Globus pallidus (tissue), 1 donor: ENCODE measurements at regions not wholly inside any gene's neighbourhood (a gene's known extent, or its start where the extent isn't known, plus 50 kb on each side); places are given as distances from the start of the nearest gene placed in this dataset.
"Not testable (repeated sequence)": the region's sequence is repeated elsewhere in the genome, so short reads cannot be mapped to it uniquely, and the experiment has no call there.

Experiments
- DNase-seq: peaks from one replicate; pipeline ENCODE4 v3.0.0-alpha.2; 2015; ENCODE audit warnings: low spot score

DNA sequence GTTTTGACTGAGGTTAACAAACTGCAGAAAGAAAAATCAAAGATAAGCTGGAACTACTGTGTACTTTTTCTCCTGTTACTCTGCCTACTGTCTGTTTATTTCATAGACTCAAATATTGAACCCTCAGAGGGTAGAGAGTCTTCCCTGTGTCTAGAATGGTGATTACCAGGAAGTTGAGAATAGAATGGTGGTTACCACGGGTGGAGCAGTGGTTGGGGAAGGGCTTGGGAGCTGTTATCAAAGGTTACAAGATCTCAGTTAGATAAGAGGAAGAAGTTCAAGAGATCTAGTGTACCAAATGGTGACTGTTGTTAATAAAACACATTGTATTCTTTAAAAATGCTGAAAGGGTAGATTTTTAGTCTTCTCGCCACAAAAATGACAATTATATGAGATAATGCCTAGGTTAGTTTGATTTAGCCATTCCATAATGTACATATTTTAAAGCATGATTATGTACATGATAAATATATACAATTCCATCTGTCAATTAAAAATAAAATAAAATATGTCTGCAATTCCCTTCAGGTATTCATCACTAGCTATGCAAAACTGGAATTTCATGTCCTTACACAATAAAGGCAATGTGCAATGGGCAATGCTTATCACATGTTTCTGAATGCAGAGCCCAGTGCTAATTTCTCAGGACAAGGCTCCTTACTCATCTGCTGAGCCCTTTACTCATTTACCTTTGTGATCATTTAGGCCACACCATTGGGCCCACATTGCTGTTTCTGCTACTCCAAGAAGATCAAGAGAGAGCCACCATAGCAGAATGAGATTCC, 474.3 kb upstream of the CAMK1G start:
- DNase-seq, result no peak

DNA sequence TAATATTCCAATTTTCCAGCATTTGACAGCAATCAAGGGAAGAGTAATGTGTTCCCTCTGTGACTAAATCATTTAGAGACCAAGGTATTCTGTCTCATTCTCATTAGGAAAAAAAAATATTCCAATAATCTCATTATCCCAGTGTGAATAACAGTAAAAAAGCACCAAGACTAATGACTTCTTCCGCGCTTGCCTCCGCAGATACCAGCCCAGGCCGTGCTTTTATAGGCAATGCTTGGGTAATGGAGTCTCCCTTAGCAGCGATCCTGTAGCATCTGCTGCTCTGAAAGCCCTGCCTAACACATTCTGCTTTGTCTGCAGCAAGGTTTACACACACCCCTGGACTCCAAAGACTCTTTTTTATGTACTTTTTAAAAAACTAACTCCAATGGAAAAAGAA, 470.0 kb upstream of the CAMK1G start:
- DNase-seq, result no peak

DNA sequence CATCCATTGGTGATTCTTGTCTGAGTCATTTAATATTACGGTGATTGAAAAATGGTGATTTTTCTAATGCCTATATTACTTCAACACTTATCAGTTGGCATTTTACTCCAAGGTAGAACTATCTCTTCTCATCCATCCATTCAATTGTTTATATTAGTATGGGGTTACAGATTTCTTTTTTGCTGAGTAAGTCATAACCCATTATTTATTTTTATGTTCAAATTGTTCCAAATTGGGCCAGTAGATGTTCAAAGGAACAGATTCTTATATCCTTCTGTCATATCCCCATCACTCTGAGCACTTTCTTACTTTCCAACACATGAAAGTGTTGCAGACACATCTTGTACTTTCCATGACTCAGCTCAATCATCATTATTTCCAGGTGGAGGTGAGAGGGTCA, 466.8 kb upstream of the CAMK1G start:
- no peak for DNase-seq

DNA sequence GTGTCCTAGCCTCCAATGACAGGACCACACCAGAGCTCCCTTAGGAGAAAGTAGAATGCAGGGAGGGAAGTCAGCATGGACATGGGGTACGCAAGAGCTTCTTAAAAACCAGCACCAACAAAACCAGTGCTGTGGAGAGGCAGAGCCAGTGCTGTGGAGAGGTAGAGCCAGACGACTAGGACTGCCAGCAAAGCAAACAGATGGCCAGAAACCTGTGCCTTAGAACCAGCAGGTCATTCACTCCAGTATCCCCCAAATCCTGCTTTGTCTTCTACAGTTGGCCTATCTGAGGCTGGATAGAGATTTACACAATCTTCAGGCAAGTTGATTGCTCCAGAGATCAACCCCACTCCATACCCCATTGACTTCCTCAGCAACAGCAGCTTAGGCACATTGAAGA, 459.9 kb upstream of the CAMK1G start:
- DNase-seq, result no peak

DNA sequence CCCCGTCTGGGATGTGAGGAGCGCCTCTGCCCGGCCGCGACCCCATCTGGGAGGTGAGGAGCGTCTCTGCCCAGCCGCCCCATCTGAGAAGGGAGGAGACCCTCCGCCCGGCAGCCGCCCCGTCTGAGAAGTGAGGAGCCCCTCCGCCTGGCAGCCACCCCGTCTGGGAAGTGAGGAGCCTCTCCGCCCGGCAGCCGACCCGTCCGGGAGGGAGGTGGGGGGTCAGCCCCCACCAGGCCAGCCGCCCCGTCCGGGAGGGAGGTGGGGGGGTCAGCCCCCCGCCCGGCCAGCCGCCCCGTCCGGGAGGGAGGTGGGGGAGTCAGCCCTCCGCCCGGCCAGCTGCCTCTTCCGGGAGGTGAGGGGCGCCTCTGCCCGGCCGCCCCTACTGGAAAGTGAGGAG, 454.4 kb upstream of the CAMK1G start:
- DNase-seq, result not testable (repeated sequence)

DNA sequence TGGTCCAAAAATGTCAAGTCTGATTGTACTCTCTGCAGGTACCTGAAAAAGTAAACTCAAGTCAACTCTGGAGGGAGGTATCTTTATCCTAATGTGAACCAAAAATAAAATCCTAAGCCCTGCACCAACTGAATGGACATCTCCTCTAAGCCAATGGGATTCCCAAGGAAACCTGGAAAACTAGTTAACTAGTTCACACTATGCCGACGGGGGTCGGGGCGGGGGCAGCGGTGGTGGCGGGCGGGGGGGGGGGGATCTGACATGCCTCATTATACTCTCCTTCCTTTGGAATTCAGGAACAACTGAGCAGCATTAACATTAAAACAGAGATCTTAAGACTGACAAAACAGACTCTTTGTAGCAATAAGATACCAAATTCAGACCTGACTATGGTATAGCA, 452.6 kb upstream of the CAMK1G start:
- no peak for DNase-seq

DNA sequence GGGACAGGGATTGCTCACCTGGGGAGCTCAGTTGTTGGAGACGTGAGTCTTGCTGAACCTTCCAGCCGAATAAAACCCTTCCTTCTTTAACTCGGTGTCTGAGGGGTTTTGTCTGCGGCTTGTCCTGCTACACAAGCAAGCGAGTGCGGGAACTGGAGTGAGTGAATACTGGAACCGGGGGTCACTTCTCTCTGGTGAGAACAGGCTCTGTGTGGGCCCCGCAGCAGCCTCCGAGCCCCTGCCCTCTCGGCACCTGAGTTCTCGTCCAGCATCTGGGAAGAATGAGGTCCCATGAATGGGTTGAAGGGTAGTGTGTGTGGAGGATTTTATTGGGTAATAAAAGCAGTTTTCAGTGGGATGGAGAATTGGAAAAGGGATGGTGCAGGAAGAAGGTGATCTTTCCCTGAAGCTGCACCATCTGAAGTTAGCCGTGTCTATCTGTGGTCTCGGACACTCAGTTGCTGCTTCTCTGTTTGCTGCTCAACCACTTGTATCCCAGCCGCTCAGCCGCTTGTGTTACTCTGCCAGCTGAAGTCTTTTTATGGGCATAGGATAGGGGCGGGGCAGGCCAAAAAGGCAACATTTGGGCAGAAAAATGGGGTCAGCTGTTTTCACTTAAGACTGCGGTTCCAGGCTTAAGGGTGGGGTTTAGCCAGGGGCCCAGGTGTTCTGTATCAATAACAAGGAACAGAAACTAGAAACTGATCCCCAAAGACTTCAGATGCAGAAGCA, 450.6 kb upstream of the CAMK1G start:
- DNase-seq, result no peak

DNA sequence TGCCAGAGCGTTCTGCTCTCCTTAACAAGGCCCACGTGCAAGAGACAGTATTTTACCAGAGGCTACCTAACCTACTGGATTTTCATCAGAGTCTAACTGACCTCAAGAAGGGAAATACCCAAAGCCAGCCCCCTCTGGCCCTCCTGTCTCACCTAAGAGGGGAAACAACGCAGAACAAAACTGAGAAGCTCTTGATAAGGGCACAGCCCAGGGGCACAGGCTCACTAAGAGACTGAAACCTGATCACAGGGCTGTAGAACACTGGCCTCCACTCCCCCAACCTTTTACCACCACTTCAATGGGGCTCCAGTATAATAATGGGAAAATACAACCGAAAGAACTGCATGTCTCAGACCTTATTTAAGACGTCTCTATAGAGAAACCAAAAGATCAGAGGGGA, 449.5 kb upstream of the CAMK1G start:
- no peak for DNase-seq

DNA sequence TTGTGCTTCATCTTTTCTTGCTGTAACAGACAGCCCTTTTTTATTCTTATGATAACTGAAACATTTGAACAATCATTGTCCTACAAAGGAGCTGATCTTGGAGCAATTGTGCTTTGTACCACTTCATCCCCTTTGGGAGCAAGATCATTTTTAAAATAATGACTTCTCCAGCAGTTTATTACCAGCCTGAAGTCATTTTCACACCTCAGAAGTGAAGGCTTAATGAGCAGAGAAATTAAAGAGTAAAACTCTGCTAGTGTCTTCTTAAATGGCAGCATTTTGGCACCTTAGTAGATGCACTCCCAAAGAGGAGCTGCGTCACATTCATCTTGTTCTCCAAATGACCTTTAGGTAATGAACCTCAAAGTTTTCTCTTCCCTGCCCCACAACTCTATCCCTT, 439.6 kb upstream of the CAMK1G start:
- no peak for DNase-seq

DNA sequence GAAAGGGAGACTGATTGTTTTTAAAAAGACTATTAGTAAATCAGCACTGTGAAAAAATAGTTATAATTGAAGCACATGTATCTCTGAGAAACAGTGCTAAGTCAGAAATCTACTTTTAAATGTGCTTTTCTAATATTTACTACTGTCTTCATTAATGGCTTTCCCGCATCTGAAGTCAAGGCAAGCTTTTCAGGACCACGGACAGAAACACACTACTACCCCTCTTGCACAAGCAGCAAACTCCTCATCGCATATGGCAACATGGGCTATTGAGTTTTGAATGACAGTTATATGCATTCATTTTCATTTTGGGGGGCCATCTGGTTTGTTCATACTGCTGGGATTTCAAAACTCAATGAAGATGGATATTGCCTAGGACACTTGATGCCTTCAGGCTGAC, 433.4 kb upstream of the CAMK1G start:
- DNase-seq, result no peak

DNA sequence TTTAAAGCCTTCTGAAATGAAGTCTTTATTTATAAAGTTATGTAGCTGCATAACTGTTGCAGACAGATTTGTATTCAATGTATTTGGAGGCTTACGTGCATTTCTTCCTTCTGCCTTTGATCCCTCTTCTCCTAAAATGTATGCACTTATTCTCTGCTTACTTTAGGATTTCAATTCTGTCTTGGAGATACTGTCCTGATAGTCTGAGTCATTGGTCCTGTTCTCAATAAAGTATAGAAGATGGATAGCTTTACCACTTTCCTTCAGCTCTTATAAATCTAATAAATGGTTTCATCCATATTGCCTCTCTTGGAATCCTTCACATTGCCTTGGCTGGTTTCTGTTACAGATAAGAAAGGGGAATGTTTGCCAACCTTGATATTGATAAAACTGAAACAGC, 430.1 kb upstream of the CAMK1G start:
- no peak for DNase-seq

DNA sequence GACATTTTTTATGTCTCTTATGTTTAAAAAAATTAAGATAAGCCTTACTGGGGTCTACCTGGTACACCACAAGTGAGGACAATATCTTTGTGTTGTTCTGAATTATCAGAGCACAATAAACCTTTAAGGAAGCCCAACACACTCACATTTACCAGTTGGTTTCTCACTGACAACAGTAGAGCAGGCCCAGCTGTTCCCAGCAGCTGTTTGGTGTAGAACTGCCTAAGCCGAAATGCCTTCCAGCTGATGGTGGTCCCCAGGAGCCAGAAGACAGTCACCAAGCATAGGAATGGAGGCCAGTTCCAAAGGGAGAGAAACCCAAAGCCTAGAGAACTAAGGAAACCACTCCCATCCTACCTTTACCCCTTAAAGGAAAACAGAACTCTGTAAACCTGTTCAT, 428.6 kb upstream of the CAMK1G start:
- DNase-seq, result no peak

DNA sequence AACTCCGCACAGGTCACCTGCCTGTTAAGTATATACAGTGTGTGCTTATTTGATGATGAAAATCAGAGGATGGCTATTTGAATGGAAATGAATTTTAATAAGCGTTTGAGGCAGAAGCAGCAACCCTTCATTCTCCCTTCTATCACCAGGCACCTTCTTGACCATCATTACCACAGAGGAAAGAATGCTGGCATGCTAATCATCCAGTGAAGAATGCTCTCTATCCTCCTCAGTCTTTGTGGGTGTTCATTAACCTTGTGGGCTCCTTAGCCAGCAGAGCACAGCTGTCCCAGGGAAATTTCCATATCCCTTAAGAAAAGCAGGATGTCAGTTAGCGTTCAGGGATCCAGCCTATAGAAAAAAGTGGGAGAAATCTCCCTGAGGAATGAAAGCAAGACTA, 428.0 kb upstream of the CAMK1G start:
- no peak for DNase-seq

DNA sequence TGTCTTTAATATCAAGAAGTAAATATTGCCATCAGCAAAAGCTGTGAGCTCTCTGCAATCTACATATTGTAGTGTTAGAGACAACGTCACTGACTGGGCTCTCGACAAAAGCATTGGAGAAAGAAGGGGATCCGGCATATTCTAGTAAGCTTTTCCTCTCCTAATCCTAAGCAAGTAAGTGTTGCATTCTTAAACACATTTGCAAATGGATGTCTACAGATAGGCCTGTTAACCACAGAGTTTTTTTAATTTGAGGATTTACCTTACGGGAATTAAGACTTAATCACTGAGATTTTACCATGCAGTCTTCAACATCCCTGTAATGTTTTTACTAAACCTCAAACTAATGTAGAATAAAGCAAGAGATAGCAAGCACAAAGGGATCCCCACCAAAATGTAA, 426.5 kb upstream of the CAMK1G start:
- DNase-seq, result no peak

DNA sequence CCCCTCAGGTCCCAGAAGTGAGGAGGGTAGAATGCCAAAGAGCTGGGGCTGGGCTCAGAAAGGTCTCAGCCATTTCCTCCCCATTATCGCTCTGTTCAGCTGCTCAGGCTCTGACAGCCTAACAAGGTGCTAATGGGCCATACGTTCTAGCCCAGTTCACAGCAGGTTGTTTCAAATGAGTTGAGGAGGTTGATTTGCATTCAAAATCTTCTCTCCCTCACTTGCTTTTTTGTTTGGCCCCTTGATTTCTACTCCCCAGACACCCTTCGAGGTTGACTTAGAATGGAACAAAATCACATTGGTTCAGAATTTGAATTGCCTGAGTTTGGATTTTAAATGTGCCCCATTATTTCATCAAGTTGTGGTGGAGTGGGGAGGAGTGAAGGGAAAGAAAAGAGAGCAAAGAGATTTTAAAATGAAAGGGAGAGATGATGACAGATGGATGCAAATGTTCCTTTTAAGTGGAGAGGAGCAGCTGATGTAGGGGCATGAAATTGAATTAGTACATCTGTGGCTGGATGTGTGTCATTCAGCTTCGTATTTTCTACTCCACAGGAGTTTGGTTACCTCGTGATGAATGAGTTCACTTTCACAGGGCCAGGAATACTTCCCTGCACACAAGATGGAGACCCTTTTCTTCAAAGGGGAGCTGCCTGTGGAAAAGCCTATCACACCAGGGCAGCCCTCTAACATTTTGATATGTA, 425.8 kb upstream of the CAMK1G start:
- DNase-seq, result no peak

DNA sequence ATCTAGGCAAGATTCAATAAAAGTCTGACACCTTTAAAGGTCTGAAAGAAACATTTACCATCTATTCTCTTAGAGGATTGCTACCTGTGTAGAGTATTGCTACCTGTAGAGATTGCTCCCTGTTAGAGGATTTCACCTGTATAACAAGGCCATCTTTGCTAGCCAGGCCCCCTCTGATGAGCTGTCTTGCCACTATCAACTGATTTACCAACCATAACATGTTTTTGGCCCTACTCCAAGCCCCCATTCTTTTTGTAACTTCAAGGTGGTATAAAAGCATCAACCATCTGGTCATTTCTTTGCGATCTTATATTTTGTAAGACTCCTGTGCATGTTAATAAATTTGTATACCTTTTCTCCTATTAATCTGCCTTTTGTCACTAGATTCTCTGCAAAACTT, 424.7 kb upstream of the CAMK1G start:
- no peak for DNase-seq

DNA sequence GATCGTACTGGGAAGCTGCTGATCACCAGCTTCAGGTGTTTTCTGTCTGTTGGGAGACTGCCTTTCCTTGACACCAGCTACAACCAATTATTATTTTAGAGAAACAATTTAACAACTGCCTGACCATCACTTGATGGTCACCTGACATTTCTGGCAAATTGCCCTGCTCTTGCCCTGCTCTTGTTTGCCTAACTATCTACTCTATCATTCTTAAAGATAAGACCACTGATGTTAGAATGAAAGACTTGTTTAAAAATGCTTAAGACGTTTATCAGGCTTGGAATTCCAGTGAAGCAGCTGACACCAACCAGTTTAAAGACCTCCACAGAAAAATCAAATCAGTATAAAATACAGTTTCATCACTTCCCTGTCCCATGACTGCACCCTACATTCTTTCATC, 423.3 kb upstream of the CAMK1G start:
- DNase-seq, result no peak

DNA sequence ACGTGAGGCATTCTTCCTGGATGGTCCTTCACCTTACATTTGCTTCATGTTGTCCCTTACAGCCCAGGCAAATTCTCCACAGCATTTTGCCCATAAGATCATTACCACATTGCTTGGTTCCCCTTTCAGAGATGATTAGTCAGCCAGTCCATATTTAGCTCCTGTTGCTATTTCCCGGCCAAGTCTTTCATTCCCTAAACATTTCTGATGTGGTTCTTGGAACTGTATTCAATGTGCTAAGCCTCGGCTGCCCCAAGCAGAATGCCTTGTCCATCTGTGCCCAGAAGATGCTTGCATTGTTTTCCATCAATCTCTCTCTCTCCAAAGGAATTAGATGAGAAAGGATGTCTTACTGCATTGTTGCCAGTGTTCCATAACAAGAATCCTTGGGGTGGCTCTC, 420.9 kb upstream of the CAMK1G start:
- DNase-seq, result no peak

DNA sequence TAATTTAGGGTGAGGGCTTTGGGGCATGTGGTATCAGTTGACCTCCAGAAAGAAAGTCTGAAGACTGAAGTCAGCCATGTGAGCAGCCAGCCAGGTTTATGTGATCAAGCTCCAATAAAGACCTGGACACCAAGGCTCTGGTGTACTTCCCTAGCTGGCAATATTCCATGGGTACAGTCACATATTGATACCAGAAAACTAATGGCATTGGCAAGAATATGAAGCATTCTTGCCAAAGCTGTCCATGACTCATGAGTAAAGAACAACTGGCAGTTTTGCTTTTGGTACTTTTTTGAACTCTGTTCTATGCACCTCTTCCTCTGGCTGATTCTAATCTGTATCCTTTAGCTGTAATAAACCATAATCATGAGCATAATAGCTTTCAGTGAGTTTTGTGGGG, 415.3 kb upstream of the CAMK1G start:
- no peak for DNase-seq

DNA sequence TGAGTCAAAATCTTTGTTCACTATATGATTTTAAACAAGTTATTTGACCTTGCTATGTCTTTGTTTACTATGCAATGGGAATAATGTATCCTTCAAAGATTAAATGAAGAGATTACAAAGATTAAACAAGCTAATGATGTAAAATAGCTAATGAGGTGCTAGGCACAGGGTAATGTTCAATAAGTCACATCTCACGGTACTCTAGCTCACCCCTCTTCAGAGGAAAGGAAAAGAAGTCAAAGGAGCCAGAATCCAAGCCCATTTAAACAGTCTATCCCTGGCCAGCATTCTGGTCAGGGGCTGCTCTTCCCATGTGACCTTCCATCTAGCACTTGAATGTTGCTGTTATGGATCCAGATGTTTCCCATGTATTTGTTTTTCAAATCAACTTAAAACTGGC, 412.4 kb upstream of the CAMK1G start:
- no peak for DNase-seq

DNA sequence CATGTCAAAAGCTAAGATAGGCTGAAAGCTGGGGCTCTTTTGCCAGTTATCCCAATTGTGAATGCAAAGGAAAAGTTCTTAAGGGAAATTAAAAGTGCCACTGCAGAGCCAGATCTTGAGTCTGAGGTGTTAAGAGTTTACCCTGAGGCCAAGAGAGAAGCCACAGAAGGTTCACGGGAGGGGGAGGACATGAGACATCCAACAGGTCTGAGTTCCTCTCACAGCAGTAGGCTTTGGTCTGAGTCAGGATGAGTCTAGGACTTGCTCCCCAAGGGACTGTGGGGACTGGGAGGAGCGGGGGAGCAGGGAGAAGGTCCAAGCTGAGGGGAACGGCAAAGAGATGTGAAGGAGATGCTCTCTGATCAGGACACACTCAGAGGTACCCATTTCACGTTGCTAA, 411.2 kb upstream of the CAMK1G start:
- DNase-seq, result no peak

DNA sequence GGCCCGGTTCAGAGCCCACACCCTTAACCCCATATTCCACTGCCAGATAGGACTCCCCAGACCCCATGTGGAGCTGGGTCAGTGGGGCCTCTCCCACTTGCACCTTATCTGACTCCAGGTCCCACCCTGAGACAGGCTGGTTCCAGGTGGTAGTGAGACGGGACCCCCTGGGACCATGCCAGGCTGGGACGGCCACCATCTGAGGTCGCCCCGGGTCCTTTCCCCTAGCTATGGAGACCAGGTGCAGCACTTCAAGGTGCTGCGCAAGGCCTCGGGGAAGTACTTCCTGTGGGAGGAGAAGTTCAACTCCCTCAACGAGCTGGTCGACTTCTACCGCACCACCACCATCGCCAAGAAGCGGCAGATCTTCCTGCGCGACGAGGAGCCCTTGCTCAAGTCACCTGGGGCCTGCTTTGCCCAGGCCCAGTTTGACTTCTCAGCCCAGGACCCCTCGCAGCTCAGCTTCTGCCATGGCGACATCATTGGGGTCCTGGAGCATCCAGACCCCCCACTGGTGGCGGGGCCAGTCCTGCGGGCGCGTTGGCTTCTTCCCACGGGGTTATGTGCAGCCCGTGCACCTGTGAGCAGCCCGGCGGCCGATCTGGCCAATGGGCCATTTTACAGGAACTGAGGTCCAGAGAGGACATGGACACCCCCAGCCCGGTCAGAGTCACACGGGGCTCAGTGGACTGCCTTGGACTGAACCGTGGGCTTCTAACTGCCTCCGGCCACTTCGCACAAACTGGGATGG, 410.5 kb upstream of the CAMK1G start:
- not testable (repeated sequence) for DNase-seq
